HL-60 (cell line): ENCODE measurements at regions not wholly inside any gene's neighbourhood (a gene's known extent, or its start where the extent isn't known, plus 50 kb on each side); places are given as distances from the start of the nearest gene placed in this dataset.

Source experiments
- GABPA ChIP-seq: IDR thresholded peaks from 2 replicates; pipeline ENCODE4 v1.6.1; 2012; ENCODE audit warnings: low read depth
- POLR2AphosphoS5 ChIP-seq: IDR thresholded peaks from 2 replicates; pipeline ENCODE4 v1.6.1; 2012; ENCODE audit warnings: low read depth
- REST ChIP-seq: IDR thresholded peaks from 2 replicates; pipeline ENCODE4 v1.6.1; 2012; ENCODE audit warnings: low read depth; ENCODE audit not compliant: insufficient replicate concordance
- SPI1 ChIP-seq: IDR thresholded peaks from 2 replicates; pipeline ENCODE4 v1.6.1; 2012; ENCODE audit warnings: low read depth, mild to moderate bottlenecking, borderline replicate concordance
- TF ChIP-seq, protein P1 (sequence below): IDR thresholded peaks from one replicate; pipeline ENCODE4 v1.5.1; 2011; ENCODE audit warnings: low read length, control low read depth, inconsistent platforms; ENCODE audit not compliant: insufficient read depth

- TF ChIP-seq, protein P1, sequence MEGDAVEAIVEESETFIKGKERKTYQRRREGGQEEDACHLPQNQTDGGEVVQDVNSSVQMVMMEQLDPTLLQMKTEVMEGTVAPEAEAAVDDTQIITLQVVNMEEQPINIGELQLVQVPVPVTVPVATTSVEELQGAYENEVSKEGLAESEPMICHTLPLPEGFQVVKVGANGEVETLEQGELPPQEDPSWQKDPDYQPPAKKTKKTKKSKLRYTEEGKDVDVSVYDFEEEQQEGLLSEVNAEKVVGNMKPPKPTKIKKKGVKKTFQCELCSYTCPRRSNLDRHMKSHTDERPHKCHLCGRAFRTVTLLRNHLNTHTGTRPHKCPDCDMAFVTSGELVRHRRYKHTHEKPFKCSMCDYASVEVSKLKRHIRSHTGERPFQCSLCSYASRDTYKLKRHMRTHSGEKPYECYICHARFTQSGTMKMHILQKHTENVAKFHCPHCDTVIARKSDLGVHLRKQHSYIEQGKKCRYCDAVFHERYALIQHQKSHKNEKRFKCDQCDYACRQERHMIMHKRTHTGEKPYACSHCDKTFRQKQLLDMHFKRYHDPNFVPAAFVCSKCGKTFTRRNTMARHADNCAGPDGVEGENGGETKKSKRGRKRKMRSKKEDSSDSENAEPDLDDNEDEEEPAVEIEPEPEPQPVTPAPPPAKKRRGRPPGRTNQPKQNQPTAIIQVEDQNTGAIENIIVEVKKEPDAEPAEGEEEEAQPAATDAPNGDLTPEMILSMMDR: no peak
- TF ChIP-seq REST: no peak
- TF ChIP-seq POLR2AphosphoS5: no peak
- TF ChIP-seq GABPA: no peak
- no peak for TF ChIP-seq SPI1
Observed at GRCh38 chr5:126715765-126716164, 61.2 kb upstream of the LMNB1 start.
